Muscle of arm (tissue), 1 donor: ENCODE measurements at regions not wholly inside any gene's neighbourhood (a gene's known extent, or its start where the extent isn't known, plus 50 kb on each side); places are given as distances from the start of the nearest gene placed in this dataset.
"Not testable (repeated sequence)": the region's sequence is repeated elsewhere in the genome, so short reads cannot be mapped to it uniquely, and the experiment has no call there.

Experiments
- DNase-seq: peaks from one replicate; pipeline ENCODE4 v3.0.0-alpha.2; 2013

- DNase-seq: no peak
Observed at GRCh38 chr13:67943116-67943515, 713.0 kb upstream of the PCDH9 start.

- no peak for DNase-seq
Observed at GRCh38 chr13:67935626-67936025, 705.5 kb upstream of the PCDH9 start.

GRCh38 chr13:67934617-67935330 lies 704.6 kb upstream of the PCDH9 start:
- no peak for DNase-seq

GRCh38 chr13:67932991-67933390 lies 702.9 kb upstream of the PCDH9 start:
- DNase-seq: no peak

- no peak for DNase-seq
Observed at GRCh38 chr13:67917291-67917987, 687.3 kb upstream of the PCDH9 start.

GRCh38 chr13:67916650-67917049 lies 686.5 kb upstream of the PCDH9 start:
- DNase-seq: no peak

GRCh38 chr13:67914535-67914934 lies 684.4 kb upstream of the PCDH9 start:
- DNase-seq: no peak

GRCh38 chr13:67902960-67903359 lies 672.8 kb upstream of the PCDH9 start:
- not testable (repeated sequence) for DNase-seq

GRCh38 chr13:67880916-67881315 lies 650.8 kb upstream of the PCDH9 start:
- no peak for DNase-seq

GRCh38 chr13:67878376-67878775 lies 648.2 kb upstream of the PCDH9 start:
- no peak for DNase-seq

GRCh38 chr13:67877031-67877430 lies 646.9 kb upstream of the PCDH9 start:
- no peak for DNase-seq

- DNase-seq: no peak
Observed at GRCh38 chr13:67867206-67867605, 637.1 kb upstream of the PCDH9 start.

- no peak for DNase-seq
Observed at GRCh38 chr13:67860315-67860714, 630.2 kb upstream of the PCDH9 start.

GRCh38 chr13:67859904-67860303 lies 629.8 kb upstream of the PCDH9 start:
- DNase-seq: no peak

GRCh38 chr13:67857581-67858310 lies 627.6 kb upstream of the PCDH9 start:
- DNase-seq: no peak

- DNase-seq: no peak
Observed at GRCh38 chr13:67856955-67857354, 626.8 kb upstream of the PCDH9 start.

GRCh38 chr13:67855741-67856238 lies 625.7 kb upstream of the PCDH9 start:
- DNase-seq: peak; percentile 5

- no peak for DNase-seq
Observed at GRCh38 chr13:67854990-67855389, 624.9 kb upstream of the PCDH9 start.

- DNase-seq: no peak
Observed at GRCh38 chr13:67844574-67844973, 614.4 kb upstream of the PCDH9 start.

- DNase-seq: no peak
Observed at GRCh38 chr13:67841071-67841470, 610.9 kb upstream of the PCDH9 start.

- DNase-seq: no peak
Observed at GRCh38 chr13:67833564-67833963, 603.4 kb upstream of the PCDH9 start.

GRCh38 chr13:67829641-67830040 lies 599.5 kb upstream of the PCDH9 start:
- no peak for DNase-seq

- no peak for DNase-seq
Observed at GRCh38 chr13:67827992-67828391, 597.9 kb upstream of the PCDH9 start.
